Activated CD4-positive, alpha-beta T cell treated with anti-CD3 and anti-CD28 coated beads, Interleukin-2, amount 10 ng/mL, durations not matched to agents 7 days and 5 days (primary cell): ENCODE measurements at regions not wholly inside any gene's neighbourhood (a gene's known extent, or its start where the extent isn't known, plus 50 kb on each side); places are given as distances from the start of the nearest gene placed in this dataset.

Experiments
- CTCF ChIA-PET: fragments of 350-600 bp; sonication (Branson Sonifier 250); formaldehyde crosslinking; loops from one replicate; lab custom pipeline; 2021; ENCODE audit warnings: antibody characterized with exemption; lab: Charles Lee
- POLR2A ChIA-PET: fragments of 350-600 bp; sonication (Branson Sonifier 250); formaldehyde crosslinking; loops from one replicate; lab custom pipeline; 2021; ENCODE audit warnings: antibody characterized with exemption; lab: Charles Lee
- DNase-seq: peaks from one replicate; pipeline ENCODE4 v3.0.0-alpha.2; 2020
- H3K27ac Mint-ChIP-seq: one replicate; pipeline ENCODE4 v1.8.0; 2021; ENCODE audit warnings: mild to moderate bottlenecking, moderate library complexity, mixed read lengths
- H3K27me3 Mint-ChIP-seq: one replicate; pipeline ENCODE4 v1.8.0; 2021; ENCODE audit warnings: mixed read lengths
- H3K36me3 Mint-ChIP-seq: one replicate; pipeline ENCODE4 v1.8.0; 2021; ENCODE audit warnings: low read depth, mixed read lengths
- H3K4me1 Mint-ChIP-seq: one replicate; pipeline ENCODE4 v1.8.0; 2021; ENCODE audit warnings: mixed read lengths
- H3K4me3 Mint-ChIP-seq: one replicate; pipeline ENCODE4 v1.8.0; 2021; ENCODE audit warnings: mild to moderate bottlenecking, moderate library complexity, mixed read lengths
- H3K9me3 Mint-ChIP-seq: one replicate; pipeline ENCODE4 v1.8.0; 2021; ENCODE audit warnings: mixed read lengths

DNA sequence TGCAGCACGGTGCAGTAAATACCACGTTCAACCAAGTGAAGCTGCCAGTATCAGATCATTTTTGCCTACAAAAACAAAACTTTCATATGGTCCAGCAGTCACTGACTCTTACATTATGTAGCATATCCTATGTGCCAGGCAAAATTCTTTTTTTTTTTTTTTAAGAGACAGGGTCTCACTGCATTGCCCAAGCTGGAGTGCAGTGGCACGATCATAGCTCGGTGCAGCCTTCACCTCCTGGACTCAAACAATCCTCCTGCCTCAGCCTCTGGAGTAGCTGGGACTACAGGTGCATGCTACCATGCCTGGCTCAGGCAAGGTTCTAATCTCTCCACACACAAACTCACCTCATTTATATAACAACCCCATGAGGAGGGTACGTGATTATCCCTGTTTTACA is 208.6 kb upstream of the JARID2 start:
- ChIA-PET CTCF (interaction anchor here (0.6 kb wide), 1 partner anchor 132 kb away, joined by 3 read pairs; no protein-coding TSS in a partner anchor), POLR2A (no interaction called here)
- no peaks in the 10 kb centered on the region for H3K36me3 Mint-ChIP-seq
- no peaks in the 10 kb centered on the region for H3K27me3 Mint-ChIP-seq
- peaks cover 3% of the 10 kb centered on the region for H3K4me1 Mint-ChIP-seq
- no peak for DNase-seq
- no peak overlapping the region for H3K4me3 Mint-ChIP-seq
- H3K9me3 Mint-ChIP-seq, result no peaks in the 10 kb centered on the region
- H3K27ac Mint-ChIP-seq, result no peak overlapping the region

DNA sequence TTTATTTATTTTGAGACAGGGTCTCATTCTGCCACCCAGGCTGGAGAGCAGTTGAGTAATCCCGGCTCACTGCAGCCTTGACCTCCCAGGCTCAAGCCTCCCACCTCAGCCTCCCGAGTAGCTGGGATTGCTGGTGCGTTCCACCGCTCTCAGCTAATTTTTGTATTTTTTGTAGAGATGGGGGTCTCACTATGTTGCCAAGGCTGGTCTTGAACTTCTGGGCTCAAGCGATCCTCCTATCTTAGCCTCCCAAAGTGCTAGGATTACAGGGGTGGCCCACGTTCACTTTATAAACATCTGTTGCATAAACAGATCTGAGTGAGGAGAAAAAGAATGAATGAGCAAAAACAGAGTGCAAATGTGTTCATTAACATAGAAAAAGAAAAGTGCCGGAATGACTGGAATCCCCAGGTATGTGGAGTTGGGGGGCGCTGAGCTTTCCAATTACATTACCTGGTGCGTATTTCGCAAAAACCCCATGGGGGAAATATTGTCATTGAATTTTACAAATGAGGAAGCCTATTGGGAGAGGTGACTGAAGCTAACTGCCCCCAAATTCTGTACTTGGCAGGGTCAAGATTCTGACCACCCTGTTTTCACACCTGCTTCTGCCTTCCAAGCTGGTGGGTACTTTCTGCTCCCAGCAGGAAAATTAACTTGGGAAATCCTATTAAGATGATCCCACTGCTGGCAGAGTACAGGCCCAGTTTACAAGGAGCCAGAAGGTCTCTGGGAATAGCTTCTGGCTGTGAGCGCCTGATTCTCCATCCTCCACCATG is 207.7 kb upstream of the JARID2 start:
- Mint-ChIP-seq H3K27ac (no peak overlapping the region), H3K4me3 (no peak overlapping the region), H3K36me3 (no peaks in the 10 kb centered on the region), H3K27me3 (no peaks in the 10 kb centered on the region), H3K4me1 (peaks cover 3% of the 10 kb centered on the region), H3K9me3 (no peaks in the 10 kb centered on the region)
- ChIA-PET CTCF (interaction anchor here (0.9 to 1.3 kb wide), 2 partner anchors 12 to 39 kb away, joined by 3 to 4 read pairs; no protein-coding TSS in a partner anchor), POLR2A (no interaction called here)
- DNase-seq, result no peak

DNA sequence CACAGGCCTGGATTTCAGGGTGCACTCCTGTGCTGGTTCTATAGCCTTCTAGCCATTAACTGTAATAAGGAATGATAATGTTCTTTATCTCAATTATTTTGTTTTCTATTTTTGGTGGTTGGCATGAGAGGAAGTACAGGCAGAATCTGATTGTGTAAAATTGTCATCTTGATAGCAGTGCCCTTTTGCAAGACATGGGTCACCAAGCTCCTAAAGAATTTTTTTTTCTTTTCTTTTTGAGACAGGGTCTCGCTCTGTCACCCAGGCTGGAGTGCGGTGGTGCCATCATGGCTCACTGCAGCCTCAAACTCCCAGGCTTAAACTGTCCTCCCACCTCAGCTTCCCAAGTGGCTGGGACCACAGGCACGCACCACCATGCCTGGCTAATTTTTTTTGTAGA is 206.7 kb upstream of the JARID2 start:
- Mint-ChIP-seq H3K9me3 (no peaks in the 10 kb centered on the region), H3K4me3 (no peak overlapping the region), H3K4me1 (no peaks in the 10 kb centered on the region), H3K27me3 (no peaks in the 10 kb centered on the region), H3K36me3 (no peaks in the 10 kb centered on the region), H3K27ac (no peak overlapping the region)
- no peak for DNase-seq
- ChIA-PET CTCF (interaction anchor here (0.6 to 1.3 kb wide), 5 partner anchors 11 to 74 kb away, joined by 3 to 4 read pairs (median 3); no protein-coding TSS in a partner anchor), POLR2A (no interaction called here)

DNA sequence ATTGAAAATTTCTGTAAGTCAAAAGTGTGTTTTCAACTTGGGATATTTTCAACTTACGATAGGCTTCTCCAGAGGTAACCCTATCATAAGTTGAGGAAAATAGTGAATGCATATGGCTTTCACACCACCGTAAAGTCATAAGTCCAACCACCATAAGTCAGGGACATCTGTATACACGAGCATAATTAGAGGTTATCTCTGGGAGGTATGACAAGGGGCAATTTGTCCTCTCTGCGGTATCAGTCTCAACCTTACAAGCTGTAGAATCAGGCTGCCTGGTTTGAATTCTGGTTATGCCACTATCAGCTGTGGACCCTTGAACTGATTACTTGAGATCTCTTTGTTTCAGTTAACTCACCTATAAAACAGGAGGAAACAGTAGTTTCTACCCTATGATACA is 202.9 kb upstream of the JARID2 start:
- H3K27ac Mint-ChIP-seq, result no peak overlapping the region
- POLR2A ChIA-PET, result no interaction called here

DNA sequence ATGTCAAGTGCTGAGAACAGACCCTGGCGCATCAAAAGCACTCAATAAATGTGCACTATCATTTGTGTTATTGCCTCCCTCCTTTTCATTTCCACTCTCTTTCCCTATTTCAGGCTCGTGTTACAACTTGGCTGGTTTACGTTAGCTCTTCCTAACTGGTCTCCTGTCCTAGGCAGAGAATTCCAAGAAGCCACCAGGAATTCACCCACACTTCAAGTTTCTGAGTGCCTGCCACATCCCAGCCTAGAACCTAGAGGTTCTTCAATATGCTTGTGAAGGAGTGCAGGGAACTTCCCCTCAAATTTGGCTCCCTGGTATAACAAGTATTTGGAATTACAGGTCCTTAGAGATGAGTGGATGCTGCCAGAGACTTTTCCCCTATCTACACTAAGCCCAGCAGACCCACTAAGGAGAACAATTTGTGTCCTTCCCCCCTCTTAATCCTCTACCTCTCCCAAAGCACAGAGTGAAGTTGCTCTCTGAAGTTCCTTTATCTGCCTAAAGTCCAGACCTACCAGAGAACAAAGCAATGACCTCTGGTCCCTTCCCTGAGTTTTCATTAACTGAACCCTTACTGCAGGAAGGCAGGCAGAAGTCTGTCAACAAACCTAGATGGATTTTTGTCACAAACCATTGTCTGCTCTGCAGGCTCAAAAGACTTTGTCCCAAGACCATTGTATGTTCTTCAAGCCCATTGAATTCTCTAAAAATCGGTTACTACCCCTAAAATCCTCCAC is 201.6 kb upstream of the JARID2 start:
- Mint-ChIP-seq H3K4me1 (peaks cover 3% of the 10 kb centered on the region), H3K9me3 (no peaks in the 10 kb centered on the region), H3K36me3 (no peaks in the 10 kb centered on the region), H3K27ac (no peak overlapping the region), H3K27me3 (no peaks in the 10 kb centered on the region), H3K4me3 (no peak overlapping the region)
- DNase-seq, result no peak
- ChIA-PET POLR2A (no interaction called here), CTCF (interaction anchor here (0.5 kb wide), 1 partner anchor 9 kb away, joined by 3 read pairs; no protein-coding TSS in a partner anchor)

More for the DNA sequence above, 202.9 kb upstream of the JARID2 start:
- no peaks in the 10 kb centered on the region for H3K27me3 Mint-ChIP-seq
- no peak for DNase-seq
- H3K36me3 Mint-ChIP-seq, result no peaks in the 10 kb centered on the region
- H3K4me1 Mint-ChIP-seq, result no peaks in the 10 kb centered on the region
- CTCF ChIA-PET, result no interaction called here
- H3K4me3 Mint-ChIP-seq, result no peak overlapping the region
- no peaks in the 10 kb centered on the region for H3K9me3 Mint-ChIP-seq

DNA sequence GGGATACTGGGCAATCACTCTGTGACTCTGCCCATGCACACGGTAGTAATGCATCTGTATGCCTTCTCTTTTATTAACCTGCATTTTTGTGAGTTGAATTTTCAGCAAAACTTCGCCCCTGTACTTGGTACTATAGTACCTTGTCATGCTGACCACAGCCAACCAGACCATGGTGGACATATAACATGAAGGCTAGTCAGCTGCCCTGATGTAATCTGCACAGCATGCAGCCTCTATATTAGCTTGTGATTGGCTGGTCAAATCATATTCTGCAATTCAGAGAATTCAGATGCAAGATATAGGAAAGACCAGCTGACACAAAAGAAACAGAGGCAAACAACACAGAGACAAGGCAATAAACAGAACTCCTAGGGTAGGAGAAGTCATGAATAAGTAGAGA is 200.9 kb upstream of the JARID2 start:
- Mint-ChIP-seq H3K9me3 (no peaks in the 10 kb centered on the region), H3K4me3 (no peak overlapping the region), H3K36me3 (no peaks in the 10 kb centered on the region), H3K27me3 (no peaks in the 10 kb centered on the region), H3K27ac (no peak overlapping the region), H3K4me1 (peaks cover 3% of the 10 kb centered on the region)
- DNase-seq, result no peak
- ChIA-PET CTCF (interaction anchor here (0.5 kb wide), 1 partner anchor 9 kb away, joined by 3 read pairs; no protein-coding TSS in a partner anchor), POLR2A (no interaction called here)

DNA sequence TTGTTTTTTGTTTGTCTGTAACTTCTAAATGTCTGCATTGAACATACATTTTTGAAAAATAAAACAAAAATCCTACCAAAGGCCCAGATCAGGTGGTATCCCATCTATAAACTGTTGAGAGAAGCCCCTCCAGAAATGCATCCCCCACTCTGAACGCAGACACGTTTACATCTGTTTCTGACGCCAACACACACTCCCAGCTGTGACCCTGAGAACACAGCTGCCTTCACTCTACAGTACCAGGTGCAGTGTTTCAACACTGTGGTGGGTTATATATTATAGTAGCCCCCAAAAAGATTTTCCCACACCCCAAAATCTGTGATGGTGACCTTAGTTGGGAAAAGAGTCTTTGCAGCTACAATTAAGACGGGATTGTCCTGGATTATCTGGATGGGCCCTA is 199.1 kb upstream of the JARID2 start:
- Mint-ChIP-seq H3K27ac (no peak overlapping the region), H3K9me3 (no peaks in the 10 kb centered on the region), H3K36me3 (no peaks in the 10 kb centered on the region), H3K27me3 (no peaks in the 10 kb centered on the region), H3K4me1 (peaks cover 3% of the 10 kb centered on the region), H3K4me3 (no peak overlapping the region)
- CTCF ChIA-PET, result interaction anchor here (1.0 kb wide), 1 partner anchor 10 kb away, joined by 8 read pairs; no protein-coding TSS in a partner anchor
- POLR2A ChIA-PET, result no interaction called here
- DNase-seq, result no peak

DNA sequence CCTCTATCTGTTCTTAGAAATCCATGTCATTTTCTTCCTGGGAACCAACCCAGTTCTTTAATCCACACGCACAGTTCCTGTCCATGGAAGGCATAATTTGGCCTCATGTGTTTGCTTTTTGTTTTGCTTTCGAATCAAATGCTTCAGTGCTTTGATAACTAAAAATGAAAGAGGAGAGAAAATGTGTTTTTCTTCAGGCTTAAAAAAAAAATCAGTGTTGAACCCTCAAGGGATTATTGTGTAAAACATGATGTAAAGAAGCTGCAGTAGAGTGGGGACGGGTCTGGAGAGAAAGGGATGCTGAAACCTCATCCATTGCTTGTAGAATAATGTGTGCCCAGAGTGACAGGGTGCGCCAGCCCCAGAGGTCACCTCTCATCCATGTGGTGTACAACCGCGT is 197.5 kb upstream of the JARID2 start:
- Mint-ChIP-seq H3K27ac (no peak overlapping the region), H3K9me3 (no peaks in the 10 kb centered on the region), H3K27me3 (no peaks in the 10 kb centered on the region), H3K36me3 (no peaks in the 10 kb centered on the region), H3K4me3 (no peak overlapping the region), H3K4me1 (peaks cover 3% of the 10 kb centered on the region)
- DNase-seq, result no peak
- ChIA-PET CTCF (interaction anchor here (0.7 to 0.9 kb wide), 2 partner anchors 12 to 172 kb away, joined by 3 read pairs; no protein-coding TSS in a partner anchor), POLR2A (interaction anchor here (0.6 kb wide), 1 partner anchor 125 kb away, joined by 3 read pairs; no protein-coding TSS in a partner anchor)

DNA sequence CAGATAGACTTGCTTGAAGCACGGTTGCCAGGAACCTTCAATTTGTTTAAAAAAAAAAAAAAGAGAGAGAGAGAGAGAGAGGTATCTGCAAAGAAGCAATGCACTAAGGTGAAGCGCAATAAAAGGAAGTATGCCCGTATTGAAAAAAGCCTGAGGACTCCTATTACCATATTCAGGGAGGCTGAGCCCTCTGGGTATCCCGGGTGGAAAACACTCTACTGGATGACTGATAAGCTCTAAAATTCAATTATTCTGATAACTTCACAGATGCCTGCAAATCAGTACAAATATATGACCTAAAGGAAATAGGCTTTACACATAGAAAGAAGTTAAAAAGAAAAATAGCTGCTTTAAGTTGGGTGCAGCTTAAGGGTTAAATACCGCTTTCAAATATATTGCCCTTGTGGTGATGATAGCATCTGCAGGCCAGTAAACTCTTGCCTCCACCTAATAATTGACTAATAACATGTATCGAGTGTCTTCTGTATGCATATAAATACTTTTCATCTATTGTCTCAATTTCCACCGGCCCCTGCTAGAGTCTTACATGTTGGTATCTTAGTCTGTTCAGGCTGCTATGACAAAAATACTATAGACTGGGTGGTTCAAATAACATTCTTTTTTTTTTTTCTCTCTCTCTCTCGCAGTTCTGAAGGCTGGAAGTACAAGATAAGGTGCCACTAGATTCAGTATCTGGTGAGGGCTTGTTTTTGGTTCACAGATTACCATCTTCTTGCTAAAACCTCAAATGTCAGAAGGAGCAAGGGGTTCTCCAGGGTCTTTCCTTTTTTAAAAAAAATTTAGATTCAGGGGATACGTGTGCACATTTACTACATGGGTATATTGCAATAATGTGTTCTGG is 187.4 kb upstream of the JARID2 start:
- Mint-ChIP-seq H3K36me3 (no peaks in the 10 kb centered on the region), H3K9me3 (peaks cover 2% of the 10 kb centered on the region), H3K27ac (no peak overlapping the region), H3K4me1 (peaks cover 2% of the 10 kb centered on the region), H3K27me3 (no peaks in the 10 kb centered on the region), H3K4me3 (no peak overlapping the region)
- CTCF ChIA-PET, result interaction anchor here (1.0 kb wide), 1 partner anchor 10 kb away, joined by 3 read pairs; no protein-coding TSS in a partner anchor
- DNase-seq, result no peak
- POLR2A ChIA-PET, result interaction anchor here (0.6 kb wide), 1 partner anchor 144 kb away, joined by 3 read pairs; no protein-coding TSS in a partner anchor

DNA sequence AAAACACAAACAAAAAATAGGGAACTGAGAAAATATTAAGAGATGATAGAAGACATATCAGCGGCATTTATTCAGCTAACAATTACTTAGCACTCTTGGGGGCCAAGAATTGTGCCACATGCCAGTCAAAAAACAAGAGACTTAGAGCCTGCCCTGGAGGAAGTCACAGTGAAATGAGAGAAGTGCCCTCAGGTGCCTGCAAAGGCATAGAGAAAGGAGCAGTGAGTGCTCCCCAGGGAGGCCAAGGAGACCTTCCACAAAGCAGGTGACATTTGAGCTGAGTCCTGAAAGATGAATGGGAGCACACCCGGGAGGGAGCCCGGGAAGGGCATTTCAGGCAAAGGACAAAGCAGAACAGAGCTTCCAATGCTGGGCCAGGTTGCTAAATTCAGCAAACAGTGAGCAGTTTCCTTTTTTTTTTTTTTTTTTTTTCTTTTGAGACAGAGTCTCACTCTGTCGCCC is 184.7 kb upstream of the JARID2 start:
- Mint-ChIP-seq H3K27ac (no peak overlapping the region), H3K27me3 (no peaks in the 10 kb centered on the region), H3K36me3 (no peaks in the 10 kb centered on the region), H3K4me3 (no peak overlapping the region), H3K4me1 (peaks cover 2% of the 10 kb centered on the region), H3K9me3 (peaks cover 2% of the 10 kb centered on the region)
- DNase-seq, result no peak
- POLR2A ChIA-PET, result no interaction called here
- CTCF ChIA-PET, result interaction anchor here (0.9 to 1.8 kb wide), 3 partner anchors 11 to 16 kb away, joined by 3 to 4 read pairs (median 3); no protein-coding TSS in a partner anchor

DNA sequence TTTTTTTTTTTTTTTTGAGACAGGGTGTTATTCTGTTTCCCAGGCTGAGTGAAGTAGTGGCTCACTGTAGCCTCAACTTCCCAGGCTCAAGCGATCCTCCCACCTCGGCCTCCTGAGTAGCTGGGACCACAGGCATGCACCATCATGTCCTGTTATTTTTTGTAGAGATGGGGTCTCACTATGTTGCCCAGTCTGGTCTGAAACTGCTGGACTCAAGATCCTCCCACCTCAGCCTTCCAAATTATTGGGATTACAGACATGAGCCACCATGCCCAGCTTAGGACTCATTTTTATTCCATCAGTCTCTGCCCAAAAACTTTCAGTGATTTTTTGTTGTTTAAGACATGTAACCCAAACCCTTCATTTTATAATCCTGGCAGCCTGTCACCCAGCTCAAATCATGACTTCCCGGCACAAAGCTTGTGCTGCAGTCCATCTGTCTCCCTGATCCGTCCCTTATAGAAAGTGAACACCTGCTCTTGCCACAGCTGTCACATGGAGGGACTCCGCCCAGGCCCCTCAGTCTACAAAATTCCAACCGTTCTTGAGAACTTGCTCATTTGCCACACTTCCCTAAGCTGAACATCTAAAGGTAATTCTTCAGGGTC is 183.9 kb upstream of the JARID2 start:
- POLR2A ChIA-PET, result interaction anchor here (0.7 kb wide), 1 partner anchor 852 kb away, joined by 3 read pairs; no protein-coding TSS in a partner anchor
- Mint-ChIP-seq H3K27me3 (no peaks in the 10 kb centered on the region), H3K27ac (no peak overlapping the region), H3K4me3 (no peak overlapping the region), H3K36me3 (no peaks in the 10 kb centered on the region), H3K4me1 (peaks cover 2% of the 10 kb centered on the region), H3K9me3 (peaks cover 4% of the 10 kb centered on the region)
- no peak for DNase-seq
- CTCF ChIA-PET, result interaction anchor here (1.8 kb wide), 1 partner anchor 16 kb away, joined by 3 read pairs; no protein-coding TSS in a partner anchor
